Renal pelvis (tissue), 1 donor: ENCODE measurements at regions not wholly inside any gene's neighbourhood (a gene's known extent, or its start where the extent isn't known, plus 50 kb on each side); places are given as distances from the start of the nearest gene placed in this dataset.
A peak's percentile ranks its signal among the peaks of the same experiment; 100 is the strongest.

Experiments
- DNase-seq: peaks from one replicate; pipeline ENCODE4 v3.0.0-alpha.2; 2013

- no peak for DNase-seq
These were observed 380.5 kb upstream of the IGFBP7 start for GRCh38 chr4:57490520-57491255.

- no peak for DNase-seq
These were observed 378.4 kb upstream of the IGFBP7 start for GRCh38 chr4:57488366-57489162.

- DNase-seq: no peak
These were observed 365.2 kb upstream of the IGFBP7 start for GRCh38 chr4:57475424-57475823.

DNA sequence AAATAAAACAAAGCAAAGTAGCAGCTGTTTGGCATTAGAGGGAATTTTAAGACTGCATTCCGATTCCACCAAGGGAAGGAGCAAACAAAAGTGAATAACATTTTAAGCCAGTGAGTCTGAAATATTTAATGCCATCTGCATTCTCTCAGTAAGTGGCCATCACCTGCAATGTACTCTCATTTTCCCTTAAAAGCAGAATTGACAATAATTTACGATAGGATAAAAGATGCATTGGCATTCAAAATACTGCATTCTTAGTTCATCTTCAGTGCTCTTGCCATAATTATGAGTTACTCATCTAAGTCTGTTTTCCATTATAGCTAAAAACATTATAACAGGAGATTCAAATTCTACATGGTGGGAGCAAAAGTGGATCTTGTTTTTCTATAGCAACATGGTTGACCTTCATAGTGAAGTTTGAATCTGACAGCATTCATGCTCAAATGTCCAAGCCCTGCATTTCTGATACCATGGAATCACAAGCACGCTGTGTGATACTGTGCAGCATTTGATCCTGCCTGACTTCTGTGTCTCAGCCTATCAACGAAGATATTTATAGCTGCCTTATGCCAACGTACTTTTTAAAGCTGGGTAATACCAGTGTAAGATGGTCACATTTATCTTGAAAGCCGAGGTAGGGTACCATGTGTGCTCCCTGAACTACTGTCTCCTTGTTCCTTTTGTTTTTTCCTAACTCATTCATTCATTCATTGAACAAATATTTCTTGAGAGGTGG is 355.3 kb upstream of the IGFBP7 start:
- no peak for DNase-seq

DNA sequence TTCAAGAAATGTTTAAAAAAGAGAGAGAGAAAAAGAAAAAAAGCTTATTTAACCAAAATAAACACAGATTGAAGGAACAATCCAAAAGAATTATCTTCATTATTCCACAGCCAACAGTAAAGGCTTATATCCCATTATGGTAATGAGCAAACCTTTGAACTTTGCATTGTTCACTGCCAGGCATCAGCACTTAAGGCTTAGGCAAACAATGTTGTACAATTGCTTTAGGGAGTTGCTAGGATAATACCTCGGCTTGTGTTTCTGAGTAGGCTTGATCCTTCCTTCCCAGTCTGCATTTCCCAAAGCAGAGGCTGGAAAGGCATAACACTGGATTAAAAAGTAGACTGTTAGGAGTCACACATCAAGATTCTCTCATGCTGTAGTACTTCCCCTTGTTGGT is 352.7 kb upstream of the IGFBP7 start:
- no peak for DNase-seq

DNA sequence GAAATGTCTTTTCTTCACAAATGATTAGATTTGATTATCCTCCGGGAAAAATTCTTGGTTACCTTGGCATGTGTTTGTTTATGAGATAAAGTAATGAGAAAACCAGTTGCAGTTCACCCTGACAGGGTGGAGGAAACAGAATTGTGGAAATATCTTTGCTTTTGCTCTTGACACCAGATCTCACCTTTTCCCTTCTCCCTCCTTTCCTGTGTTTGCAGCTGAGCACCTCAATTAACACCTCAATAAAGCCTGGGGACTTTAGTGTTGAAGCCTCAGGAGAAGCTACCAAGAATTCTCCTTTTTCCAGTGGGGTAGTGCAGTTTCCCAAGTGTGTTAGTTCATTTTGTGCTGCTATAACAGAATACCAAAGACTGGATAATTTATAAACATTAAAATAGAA is 350.8 kb upstream of the IGFBP7 start:
- DNase-seq: no peak

DNA sequence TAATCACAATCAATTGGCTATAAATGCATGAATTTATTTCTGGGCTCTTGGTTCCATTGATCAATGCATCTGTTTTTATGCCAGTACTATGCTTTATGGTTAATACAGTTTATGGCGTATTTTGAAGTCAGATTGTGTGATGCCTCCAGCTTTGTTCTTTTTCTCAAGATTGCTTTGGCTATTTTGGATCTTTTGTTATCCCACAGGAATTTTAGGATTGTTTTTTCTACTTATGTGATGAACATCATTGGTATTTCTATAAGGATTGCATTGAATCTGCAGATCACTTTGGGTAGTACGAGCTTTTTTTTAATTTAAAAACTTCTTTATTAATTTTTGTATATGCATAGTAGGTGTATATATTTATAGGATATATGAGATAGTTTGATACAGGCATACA is 338.7 kb upstream of the IGFBP7 start:
- no peak for DNase-seq

DNA sequence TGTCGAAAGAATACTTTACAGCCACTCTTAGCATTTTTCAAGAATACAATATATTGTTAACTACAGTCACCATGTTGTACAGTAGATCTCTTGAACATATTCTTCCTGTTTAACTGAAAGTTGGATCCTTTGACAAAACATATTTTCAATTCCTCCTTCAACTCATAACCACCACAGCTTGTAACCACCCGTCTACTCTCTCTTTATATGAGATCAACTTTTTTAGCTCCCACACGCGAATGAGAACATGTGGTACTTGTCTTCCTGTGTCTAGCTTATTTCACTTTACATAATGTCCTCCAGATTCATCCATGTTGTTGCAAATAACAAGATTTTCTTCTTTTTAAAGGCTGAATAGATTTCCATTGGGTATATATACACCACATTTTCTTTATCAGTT is 338.3 kb upstream of the IGFBP7 start:
- DNase-seq: no peak

GRCh38 chr4:57446266-57446665 is 336.1 kb upstream of the IGFBP7 start:
- no peak for DNase-seq

GRCh38 chr4:57445686-57446085 is 335.5 kb upstream of the IGFBP7 start:
- DNase-seq: peak; percentile 41

GRCh38 chr4:57444671-57445070 is 334.5 kb upstream of the IGFBP7 start:
- no peak for DNase-seq

- DNase-seq: peak; percentile 78
These were observed 333.6 kb upstream of the IGFBP7 start for GRCh38 chr4:57443787-57444186.

DNA sequence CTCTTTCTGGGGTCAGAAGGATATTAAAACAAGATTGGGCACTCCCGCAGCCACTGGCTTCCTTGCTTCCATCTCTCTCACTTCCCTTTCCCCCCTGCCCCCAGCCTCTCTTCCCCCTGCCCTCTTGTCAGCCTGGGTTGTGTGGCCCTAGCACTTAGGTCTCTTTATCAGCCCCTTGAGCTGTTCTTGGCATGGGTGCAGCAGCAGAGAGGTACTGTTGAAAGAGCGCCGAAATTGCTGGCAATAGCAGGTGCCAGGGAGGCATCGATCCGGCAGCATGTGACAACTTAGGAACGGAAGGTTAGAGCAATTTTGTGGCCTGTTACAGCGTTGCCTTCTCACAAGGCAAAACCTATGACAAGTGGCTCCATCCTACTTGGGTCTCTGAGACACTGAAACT is 333.1 kb upstream of the IGFBP7 start:
- no peak for DNase-seq

DNA sequence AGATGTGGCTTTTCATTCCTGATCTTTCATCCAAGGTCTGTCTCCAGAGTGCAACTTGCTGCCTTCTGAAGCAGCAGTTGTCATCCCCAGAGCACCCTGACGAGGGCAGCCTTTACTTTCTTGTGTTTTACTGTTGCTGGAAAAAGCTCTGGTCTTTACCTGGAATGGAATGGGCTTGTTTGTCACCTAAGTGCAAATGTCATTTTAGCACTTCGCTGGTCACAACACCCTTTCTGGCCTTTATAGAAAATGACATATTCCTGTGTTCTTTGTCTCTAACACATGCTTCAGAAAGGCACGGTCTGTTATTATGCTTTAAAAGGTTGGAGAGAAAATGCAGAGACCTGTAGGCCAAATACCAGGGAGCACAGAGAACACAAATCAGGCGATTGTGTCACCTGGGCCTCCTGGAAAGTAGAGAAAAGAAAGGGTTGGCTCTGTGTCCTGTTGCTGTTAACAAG is 332.7 kb upstream of the IGFBP7 start:
- DNase-seq: peak; percentile 75

GRCh38 chr4:57442241-57442640 is 332.1 kb upstream of the IGFBP7 start:
- DNase-seq: no peak

DNA sequence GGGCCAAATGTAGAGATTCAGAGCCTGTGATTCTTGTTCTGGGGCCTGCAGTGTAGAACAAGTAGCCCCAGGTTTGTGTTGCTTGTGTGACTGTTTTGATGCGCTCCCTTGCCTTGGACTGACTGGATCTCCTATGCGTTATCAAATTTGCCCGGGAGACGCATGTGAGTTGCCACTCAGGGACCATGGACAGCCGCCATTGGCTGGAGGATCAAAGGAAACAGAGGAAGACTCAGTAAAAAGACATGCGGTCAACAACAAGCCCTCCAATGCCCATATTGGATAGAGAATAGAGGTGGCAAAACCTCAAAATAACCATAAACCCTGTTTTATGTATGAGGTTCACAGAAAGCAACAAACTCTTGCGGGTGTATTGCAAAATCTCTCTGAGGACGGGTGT is 327.5 kb upstream of the IGFBP7 start:
- DNase-seq: no peak

GRCh38 chr4:57435300-57435699 is 325.1 kb upstream of the IGFBP7 start:
- no peak for DNase-seq

DNA sequence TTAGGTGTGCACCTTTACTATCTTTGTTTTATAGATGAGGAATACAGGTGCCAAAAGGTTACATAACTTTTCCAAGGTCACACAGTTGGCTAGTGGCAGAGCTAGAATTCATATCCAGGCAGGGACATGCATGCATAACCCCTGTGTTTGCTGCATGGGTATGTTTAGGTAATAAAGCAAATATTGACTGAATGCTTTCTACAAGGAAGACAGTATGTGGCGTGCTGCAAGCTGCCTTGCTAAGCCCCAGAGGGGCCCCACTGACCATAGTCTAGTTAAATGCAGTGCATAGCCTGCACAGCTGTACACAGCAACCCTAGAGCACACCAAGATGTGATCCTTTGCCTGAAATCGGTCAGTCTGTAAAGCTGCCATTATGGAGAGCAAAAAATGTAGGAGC is 320.5 kb upstream of the IGFBP7 start:
- no peak for DNase-seq

- peak; percentile 65 for DNase-seq
These were observed 316.7 kb upstream of the IGFBP7 start for GRCh38 chr4:57426779-57427395.

- no peak for DNase-seq
These were observed 315.4 kb upstream of the IGFBP7 start for GRCh38 chr4:57425610-57426009.

DNA sequence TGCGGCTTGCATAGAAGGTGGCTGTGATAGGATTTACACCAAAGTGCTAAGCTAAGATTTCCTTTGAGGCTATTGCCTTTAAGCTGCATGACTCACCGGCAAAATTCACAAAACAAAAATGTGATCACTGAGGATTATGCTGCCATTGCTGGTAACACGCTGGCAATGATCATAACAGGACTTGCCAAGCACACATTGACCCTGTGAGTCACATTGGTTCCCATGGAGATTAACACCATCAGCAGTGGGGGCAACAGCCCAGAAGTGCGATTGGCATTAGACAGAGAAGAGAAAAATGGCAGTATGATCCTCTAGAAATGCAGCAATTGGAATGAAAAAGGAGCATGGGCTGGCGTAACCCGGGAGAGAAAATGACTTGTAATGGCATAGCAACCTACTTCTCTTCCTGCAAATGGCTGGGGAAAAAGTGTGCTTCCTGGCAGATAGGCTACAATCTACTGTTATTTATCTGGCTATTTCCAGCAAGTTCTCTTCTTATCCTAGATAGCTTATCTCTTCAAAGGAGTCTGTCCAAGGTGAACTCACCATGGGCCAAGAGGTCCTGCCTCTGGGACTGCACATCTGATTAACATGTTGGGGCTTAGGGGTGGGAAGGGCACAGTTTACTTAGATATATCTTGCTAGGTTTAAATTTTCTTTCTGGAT is 314.2 kb upstream of the IGFBP7 start:
- no peak for DNase-seq

DNA sequence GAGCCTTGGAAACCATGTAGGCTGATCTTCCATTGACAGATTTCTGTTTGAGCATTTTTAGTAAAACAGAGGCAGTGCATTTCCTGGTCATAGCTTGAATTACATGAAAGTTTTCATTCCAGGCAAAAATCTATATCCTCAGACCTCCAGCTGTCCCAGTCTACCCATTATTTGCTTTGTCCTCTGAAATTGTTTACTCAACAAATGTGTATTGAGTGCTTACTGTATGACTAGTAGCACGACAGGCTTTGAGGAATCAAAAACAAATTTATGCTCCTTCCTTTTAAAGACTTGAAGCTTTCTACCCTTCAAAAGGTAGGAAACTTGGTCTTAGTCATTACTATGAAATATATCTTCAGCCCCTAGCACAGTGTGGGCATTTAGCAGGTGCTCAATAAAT is 307.9 kb upstream of the IGFBP7 start:
- no peak for DNase-seq
